SK-N-MC (cell line): ENCODE measurements at regions not wholly inside any gene's neighbourhood (a gene's known extent, or its start where the extent isn't known, plus 50 kb on each side); places are given as distances from the start of the nearest gene placed in this dataset.

Experiments
- EZH2 ChIP-seq: fragments of 200-600 bp; sonication (generic); IDR thresholded peaks from one replicate; pipeline ENCODE4 v1.6.1; 2017; ENCODE audit warnings: antibody characterized with exemption
- POLR2AphosphoS5 ChIP-seq: IDR thresholded peaks from 2 replicates; pipeline ENCODE4 v1.6.1; 2012; ENCODE audit warnings: mild to moderate bottlenecking, low read depth, low read length, borderline replicate concordance

- TF ChIP-seq EZH2 (no peak), POLR2AphosphoS5 (no peak)
These were observed 869.0 kb downstream of the SH3BGRL start for GRCh38 chrX:82070948-82071347.
